Adrenal gland (tissue), 5 donors: ENCODE measurements at regions not wholly inside any gene's neighbourhood (a gene's known extent, or its start where the extent isn't known, plus 50 kb on each side); places are given as distances from the start of the nearest gene placed in this dataset.

ENCODE experiments used
- POLR2A ChIP-seq, 2 donors: fragments of 450-650 bp; IDR thresholded peaks; one replicate each; pipeline ENCODE4 v1.6.1; 2017; ENCODE audit warnings: antibody characterized with exemption in 2 of 2, mild to moderate bottlenecking in 2 of 2, moderate library complexity in 1 of 2
- TF ChIP-seq, protein P1 (sequence below), 6 experiments: fragments of 450-650 bp in 4 of 6; fragments of 200-600 bp in 2 of 6; sonication (generic) in 1 of 6; IDR thresholded peaks; 1 replicate in 5 of 6; 2 replicates in 1 of 6; pipeline versions ENCODE4 v1.5.1 to v1.8.0; 2016 to 2021; ENCODE audit warnings: antibody characterized with exemption in 6 of 6, mild to moderate bottlenecking in 2 of 6, moderate library complexity in 1 of 6
- donor health status: DM: no; HTN: no; CAD: no.

DNA sequence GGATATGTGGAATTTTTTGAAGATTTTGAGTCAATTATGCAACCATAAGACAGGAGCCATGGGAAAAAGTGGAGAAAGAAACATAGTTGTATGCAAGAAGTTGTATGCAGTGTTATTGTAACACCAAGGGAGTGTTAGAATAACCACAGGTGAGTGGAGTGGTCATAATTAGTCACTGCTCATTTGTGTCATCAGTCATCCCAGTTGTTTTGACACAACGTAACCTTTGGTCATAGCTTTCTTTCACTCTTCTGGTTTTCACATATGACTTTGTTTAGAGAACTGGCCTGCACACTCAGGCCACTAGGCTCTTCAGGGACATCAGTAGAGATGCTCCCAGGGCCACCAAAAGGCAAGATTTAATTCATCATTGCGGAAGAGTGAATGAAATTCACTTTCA, 158.7 kb upstream of the HMHB1 start:
- TF ChIP-seq, protein P1, sequence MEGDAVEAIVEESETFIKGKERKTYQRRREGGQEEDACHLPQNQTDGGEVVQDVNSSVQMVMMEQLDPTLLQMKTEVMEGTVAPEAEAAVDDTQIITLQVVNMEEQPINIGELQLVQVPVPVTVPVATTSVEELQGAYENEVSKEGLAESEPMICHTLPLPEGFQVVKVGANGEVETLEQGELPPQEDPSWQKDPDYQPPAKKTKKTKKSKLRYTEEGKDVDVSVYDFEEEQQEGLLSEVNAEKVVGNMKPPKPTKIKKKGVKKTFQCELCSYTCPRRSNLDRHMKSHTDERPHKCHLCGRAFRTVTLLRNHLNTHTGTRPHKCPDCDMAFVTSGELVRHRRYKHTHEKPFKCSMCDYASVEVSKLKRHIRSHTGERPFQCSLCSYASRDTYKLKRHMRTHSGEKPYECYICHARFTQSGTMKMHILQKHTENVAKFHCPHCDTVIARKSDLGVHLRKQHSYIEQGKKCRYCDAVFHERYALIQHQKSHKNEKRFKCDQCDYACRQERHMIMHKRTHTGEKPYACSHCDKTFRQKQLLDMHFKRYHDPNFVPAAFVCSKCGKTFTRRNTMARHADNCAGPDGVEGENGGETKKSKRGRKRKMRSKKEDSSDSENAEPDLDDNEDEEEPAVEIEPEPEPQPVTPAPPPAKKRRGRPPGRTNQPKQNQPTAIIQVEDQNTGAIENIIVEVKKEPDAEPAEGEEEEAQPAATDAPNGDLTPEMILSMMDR (IDR thresholded peaks at IDR 0.05), result no peak
- TF ChIP-seq POLR2A (IDR thresholded peaks at IDR 0.05), result no peak
